ENCODE measurements at regions not wholly inside any gene's neighbourhood (a gene's known extent, or its start where the extent isn't known, plus 50 kb on each side); places are given as distances from the start of the nearest gene placed in this dataset.

- TF ChIP-seq CTCF (IDR thresholded peaks at IDR 0.05): no peak
- TF ChIP-seq POLR2AphosphoS5 (IDR thresholded peaks at IDR 0.05): no peak
- TF ChIP-seq EP300 (IDR thresholded peaks at IDR 0.05): no peak
- no peak for TF ChIP-seq POLR2A (IDR thresholded peaks at IDR 0.05; ENCODE audit: low read depth)
Measured at GRCh38 chr17:70271200-70271599, 101.9 kb downstream of the KCNJ2 start.
